KMS-11 (cell line): ENCODE measurements at regions not wholly inside any gene's neighbourhood (a gene's known extent, or its start where the extent isn't known, plus 50 kb on each side); places are given as distances from the start of the nearest gene placed in this dataset.

Source experiments
- H2AFZ ChIP-seq: fragments of 200-600 bp; sonication (generic); 2 replicates; pipeline ENCODE4 v1.6.1; 2016; ENCODE audit warnings: antibody characterized with exemption, mixed run types, low read depth
- H3K27ac ChIP-seq: fragments of 200-600 bp; sonication (generic); 2 replicates; pipeline ENCODE4 v1.6.1; 2016; ENCODE audit warnings: mild to moderate bottlenecking, mixed run types
- H3K27me3 ChIP-seq: fragments of 200-600 bp; sonication (generic); 2 replicates; pipeline ENCODE4 v1.6.1; 2017; ENCODE audit warnings: mild to moderate bottlenecking, low read depth, mixed run types, moderate library complexity; ENCODE audit not compliant: insufficient read depth
- H3K36me3 ChIP-seq: fragments of 200-600 bp; sonication (generic); 2 replicates; pipeline ENCODE4 v1.6.1; 2017; ENCODE audit warnings: mild to moderate bottlenecking, mixed run types; ENCODE audit not compliant: insufficient read depth
- H3K4me1 ChIP-seq: fragments of 200-600 bp; sonication (generic); 2 replicates; pipeline ENCODE4 v1.6.1; 2016; ENCODE audit warnings: mild to moderate bottlenecking, low read depth, mixed run types; ENCODE audit not compliant: poor library complexity, severe bottlenecking
- H3K4me2 ChIP-seq: fragments of 200-600 bp; sonication (generic); 2 replicates; pipeline ENCODE4 v1.7.0; 2016; ENCODE audit warnings: mild to moderate bottlenecking, mixed run types
- H3K4me3 ChIP-seq: fragments of 200-600 bp; sonication (generic); IDR thresholded peaks from 2 replicates; pipeline ENCODE4 v1.6.1; 2017; ENCODE audit warnings: low read depth, low read length, mixed read lengths; ENCODE audit not compliant: insufficient read depth
- H3K79me2 ChIP-seq: fragments of 200-600 bp; sonication (generic); 2 replicates; pipeline ENCODE4 v1.6.1; 2016; ENCODE audit warnings: low read depth, mixed run types; ENCODE audit not compliant: insufficient read depth
- H3K9ac ChIP-seq: fragments of 200-600 bp; sonication (generic); 2 replicates; pipeline ENCODE4 v1.6.1; 2016; ENCODE audit warnings: mild to moderate bottlenecking, mixed run types
- H4K20me1 ChIP-seq: fragments of 200-600 bp; sonication (generic); 2 replicates; pipeline ENCODE4 v1.6.1; 2016; ENCODE audit warnings: mild to moderate bottlenecking, mixed run types; ENCODE audit not compliant: insufficient read depth
- TF ChIP-seq, protein P1 (sequence below): fragments of 200-600 bp; sonication (generic); conservative IDR thresholded peaks from 2 replicates; pipeline ENCODE4 v1.6.1; 2017; ENCODE audit warnings: low read depth, mild to moderate bottlenecking, antibody characterized with exemption, low read length, moderate library complexity, mixed read lengths

DNA sequence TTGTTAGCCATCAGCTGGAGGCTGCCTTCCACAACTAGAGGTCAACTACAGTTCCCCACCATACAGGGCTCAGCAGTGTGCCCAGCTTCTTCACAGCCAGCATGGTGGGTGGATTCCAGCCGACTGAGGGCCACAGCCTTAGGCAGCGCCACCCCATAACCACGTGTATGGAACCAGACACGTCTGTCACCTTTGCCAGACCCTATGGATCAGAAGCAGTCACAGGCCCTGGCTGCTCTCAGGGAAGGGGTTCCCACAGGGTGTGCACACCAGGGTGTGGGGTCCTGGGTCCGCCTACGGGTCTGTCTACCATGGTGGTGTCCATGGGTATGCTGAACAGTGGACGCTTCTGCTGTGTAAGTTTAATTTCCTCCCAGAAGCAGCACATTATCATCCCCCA, 265.0 kb upstream of the FOXF1 start:
- H3K27me3 ChIP-seq = peaks cover 13% of the 10 kb centered on the region; the same call in 1 of the 2 replicates
- H2AFZ ChIP-seq = no peak overlapping the region
- H3K79me2 ChIP-seq = no peaks in the 10 kb centered on the region
- H3K4me3 ChIP-seq = no peak overlapping the region
- no peaks in the 10 kb centered on the region for H3K4me1 ChIP-seq
- TF ChIP-seq, protein P1, sequence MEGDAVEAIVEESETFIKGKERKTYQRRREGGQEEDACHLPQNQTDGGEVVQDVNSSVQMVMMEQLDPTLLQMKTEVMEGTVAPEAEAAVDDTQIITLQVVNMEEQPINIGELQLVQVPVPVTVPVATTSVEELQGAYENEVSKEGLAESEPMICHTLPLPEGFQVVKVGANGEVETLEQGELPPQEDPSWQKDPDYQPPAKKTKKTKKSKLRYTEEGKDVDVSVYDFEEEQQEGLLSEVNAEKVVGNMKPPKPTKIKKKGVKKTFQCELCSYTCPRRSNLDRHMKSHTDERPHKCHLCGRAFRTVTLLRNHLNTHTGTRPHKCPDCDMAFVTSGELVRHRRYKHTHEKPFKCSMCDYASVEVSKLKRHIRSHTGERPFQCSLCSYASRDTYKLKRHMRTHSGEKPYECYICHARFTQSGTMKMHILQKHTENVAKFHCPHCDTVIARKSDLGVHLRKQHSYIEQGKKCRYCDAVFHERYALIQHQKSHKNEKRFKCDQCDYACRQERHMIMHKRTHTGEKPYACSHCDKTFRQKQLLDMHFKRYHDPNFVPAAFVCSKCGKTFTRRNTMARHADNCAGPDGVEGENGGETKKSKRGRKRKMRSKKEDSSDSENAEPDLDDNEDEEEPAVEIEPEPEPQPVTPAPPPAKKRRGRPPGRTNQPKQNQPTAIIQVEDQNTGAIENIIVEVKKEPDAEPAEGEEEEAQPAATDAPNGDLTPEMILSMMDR = no peak
- H4K20me1 ChIP-seq = no peaks in the 10 kb centered on the region
- no peak overlapping the region for H3K9ac ChIP-seq
- no peak overlapping the region for H3K4me2 ChIP-seq
- H3K36me3 ChIP-seq = no peaks in the 10 kb centered on the region
- no peak overlapping the region for H3K27ac ChIP-seq

- Histone ChIP-seq H3K4me2 (no peak overlapping the region), H2AFZ (no peak overlapping the region), H3K4me3 (no peak overlapping the region), H3K27me3 (peaks cover 13% of the 10 kb centered on the region; the same call in 1 of the 2 replicates), H3K9ac (no peak overlapping the region), H3K27ac (no peak overlapping the region), H3K79me2 (no peaks in the 10 kb centered on the region), H3K36me3 (no peaks in the 10 kb centered on the region), H4K20me1 (no peaks in the 10 kb centered on the region), H3K4me1 (no peaks in the 10 kb centered on the region)
- TF ChIP-seq, protein P1 = no peak
Observed at GRCh38 chr16:86245895-86246294, 264.4 kb upstream of the FOXF1 start.

DNA sequence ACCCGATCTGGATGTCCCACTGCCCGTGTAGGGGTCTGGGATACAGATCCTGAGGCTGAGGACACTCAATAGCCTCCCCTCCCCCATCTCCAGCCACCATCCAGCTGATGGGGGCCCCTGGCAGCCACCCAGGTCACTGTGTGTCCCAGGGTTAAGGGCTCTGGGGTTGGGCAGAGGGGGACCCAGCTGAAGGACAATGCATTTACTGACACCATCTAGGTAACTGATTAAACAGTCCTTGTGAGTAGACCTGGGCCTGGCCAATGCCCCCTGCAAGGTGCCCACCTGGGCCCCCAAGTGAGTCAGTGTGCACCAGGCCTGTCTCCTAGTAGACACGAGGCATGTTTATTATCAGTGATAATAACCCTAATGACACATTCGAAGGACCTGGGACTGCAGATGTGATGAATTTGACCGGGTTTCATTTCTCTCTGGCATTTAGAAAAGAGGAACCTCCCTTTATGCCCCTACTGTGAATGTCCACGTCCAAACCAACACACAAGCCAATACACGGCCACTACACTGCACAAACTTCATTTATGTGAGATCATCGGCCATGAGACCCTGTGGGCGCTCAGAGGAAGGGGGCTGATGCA, 261.9 kb upstream of the FOXF1 start:
- Histone ChIP-seq H2AFZ (no peak overlapping the region), H3K79me2 (no peaks in the 10 kb centered on the region), H3K27ac (no peak overlapping the region), H3K4me3 (no peak overlapping the region), H4K20me1 (no peaks in the 10 kb centered on the region), H3K4me2 (no peak overlapping the region), H3K36me3 (no peaks in the 10 kb centered on the region), H3K27me3 (peaks cover 14% of the 10 kb centered on the region; the same call in 1 of the 2 replicates), H3K4me1 (no peaks in the 10 kb centered on the region), H3K9ac (no peak overlapping the region)
- TF ChIP-seq, protein P1 = no peak

- H3K36me3 ChIP-seq = no peaks in the 10 kb centered on the region
- no peak overlapping the region for H3K27ac ChIP-seq
- no peak overlapping the region for H2AFZ ChIP-seq
- no peak overlapping the region for H3K4me2 ChIP-seq
- peaks cover 14% of the 10 kb centered on the region; the same call in 1 of the 2 replicates for H3K27me3 ChIP-seq
- TF ChIP-seq, protein P1 = no peak
- no peaks in the 10 kb centered on the region for H3K79me2 ChIP-seq
- no peak overlapping the region for H3K9ac ChIP-seq
- H3K4me1 ChIP-seq = no peaks in the 10 kb centered on the region
- no peak overlapping the region for H3K4me3 ChIP-seq
- H4K20me1 ChIP-seq = no peaks in the 10 kb centered on the region
Observed at GRCh38 chr16:86249631-86250030, 260.7 kb upstream of the FOXF1 start.
